CD8-positive, alpha-beta memory T cell (primary cell): ENCODE measurements at regions not wholly inside any gene's neighbourhood (a gene's known extent, or its start where the extent isn't known, plus 50 kb on each side); places are given as distances from the start of the nearest gene placed in this dataset.

Source experiments
- CTCF ChIA-PET: fragments of 350-600 bp; sonication (Branson Sonifier 250); formaldehyde crosslinking; loops from one replicate; lab custom pipeline; 2021; ENCODE audit warnings: antibody characterized with exemption; lab: Charles Lee
- POLR2A ChIA-PET: fragments of 350-600 bp; sonication (Branson Sonifier 250); formaldehyde crosslinking; loops from one replicate; lab custom pipeline; 2021; ENCODE audit warnings: antibody characterized with exemption; lab: Charles Lee
- DNase-seq, 5 donors: peaks; one replicate each; pipeline versions ENCODE4 v3.0.0 to v3.0.0-alpha.2; 2020 to 2022; ENCODE audit warnings: mixed read lengths in 1 of 5
- H3K27ac ChIP-seq: one replicate; pipeline ENCODE4 v1.7.0; 2013; ENCODE audit warnings: low read depth, mild to moderate bottlenecking, low read length, moderate library complexity
- H3K27me3 ChIP-seq: 2 replicates; pipeline ENCODE4 v1.7.0; 2013; ENCODE audit warnings: low read length, mild to moderate bottlenecking; ENCODE audit not compliant: insufficient read depth, poor library complexity, severe bottlenecking
- H3K36me3 ChIP-seq: 2 replicates; pipeline ENCODE4 v1.7.0; 2013; ENCODE audit warnings: mild to moderate bottlenecking, low read length, moderate library complexity; ENCODE audit not compliant: insufficient read depth
- H3K4me1 ChIP-seq: 2 replicates; pipeline ENCODE4 v1.7.0; 2013; ENCODE audit warnings: mild to moderate bottlenecking, low read length, moderate library complexity; ENCODE audit not compliant: insufficient read depth
- H3K4me3 ChIP-seq: 2 replicates; pipeline ENCODE4 v1.7.0; 2013; ENCODE audit warnings: mild to moderate bottlenecking, low read length
- H3K9me3 ChIP-seq: 2 replicates; pipeline ENCODE4 v1.7.0; 2013; ENCODE audit warnings: mild to moderate bottlenecking, low read length
- H3K27ac Mint-ChIP-seq, 8 donors: one replicate each; pipeline ENCODE4 v1.8.0; 2020 to 2021; ENCODE audit warnings: mixed read lengths in 8 of 8, mild to moderate bottlenecking in 6 of 8, inconsistent platforms in 3 of 8, moderate library complexity in 3 of 8
- H3K27me3 Mint-ChIP-seq, 2 donors: one replicate each; pipeline ENCODE4 v1.8.0; 2020 to 2021; ENCODE audit warnings: mixed read lengths in 2 of 2, mild to moderate bottlenecking in 1 of 2, moderate library complexity in 1 of 2
- H3K36me3 Mint-ChIP-seq, 3 donors: one replicate each; pipeline ENCODE4 v1.8.0; 2020 to 2021; ENCODE audit warnings: mixed read lengths in 3 of 3, inconsistent platforms in 1 of 3, mild to moderate bottlenecking in 1 of 3
- H3K4me1 Mint-ChIP-seq, 3 donors: one replicate each; pipeline ENCODE4 v1.8.0; 2020 to 2021; ENCODE audit warnings: mixed read lengths in 3 of 3, inconsistent platforms in 1 of 3, mild to moderate bottlenecking in 1 of 3
- H3K4me3 Mint-ChIP-seq, 7 donors: one replicate each; pipeline ENCODE4 v1.8.0; 2020 to 2021; ENCODE audit warnings: mixed read lengths in 7 of 7, mild to moderate bottlenecking in 6 of 7, moderate library complexity in 4 of 7, inconsistent platforms in 2 of 7
- H3K9me3 Mint-ChIP-seq, 5 donors: one replicate each; pipeline ENCODE4 v1.8.0; 2020 to 2022; ENCODE audit warnings: mixed read lengths in 5 of 5, mild to moderate bottlenecking in 3 of 5, moderate library complexity in 2 of 5, inconsistent platforms in 1 of 5

DNA sequence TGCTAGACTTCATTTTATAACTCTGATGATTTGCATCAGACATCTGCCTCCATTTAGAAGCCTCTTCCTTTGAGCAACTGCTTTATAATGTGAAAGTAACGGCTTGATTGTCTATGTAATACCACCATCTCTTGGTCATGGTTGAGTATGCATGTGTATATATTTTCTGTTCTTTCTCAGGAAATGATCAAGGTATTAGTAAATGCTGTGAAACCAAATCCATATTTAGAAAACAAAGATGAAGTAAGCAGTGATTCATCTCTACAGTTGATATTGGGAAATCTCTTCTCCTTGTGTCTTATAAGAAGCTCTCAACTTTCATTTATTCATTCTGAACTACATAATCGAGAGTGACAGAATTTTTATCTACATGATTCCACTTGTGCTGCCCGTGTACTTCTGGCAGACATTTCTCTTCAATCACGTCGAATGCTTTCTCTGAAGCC, 104.6 kb upstream of the ANO3 start:
- Mint-ChIP-seq H3K9me3 (peaks cover 4 to 19% (median 5%) of the 10 kb centered on the region in 5 donors), H3K27me3 (no peaks in the 10 kb centered on the region), H3K27ac (no peak overlapping the region), H3K4me1 (no peaks in the 10 kb centered on the region), H3K4me3 (no peak overlapping the region), H3K36me3 (peaks cover 0 to 2% (median 0%) of the 10 kb centered on the region in 3 donors)
- DNase-seq: no peak
- no peak overlapping the region for H3K27ac ChIP-seq
- H3K27me3 ChIP-seq: no peaks in the 10 kb centered on the region
- ChIA-PET POLR2A (no interaction called here), CTCF (no interaction called here)
- H3K4me3 ChIP-seq: no peak overlapping the region
- H3K4me1 ChIP-seq: no peaks in the 10 kb centered on the region
- H3K9me3 ChIP-seq: no peaks in the 10 kb centered on the region
- H3K36me3 ChIP-seq: no peaks in the 10 kb centered on the region

DNA sequence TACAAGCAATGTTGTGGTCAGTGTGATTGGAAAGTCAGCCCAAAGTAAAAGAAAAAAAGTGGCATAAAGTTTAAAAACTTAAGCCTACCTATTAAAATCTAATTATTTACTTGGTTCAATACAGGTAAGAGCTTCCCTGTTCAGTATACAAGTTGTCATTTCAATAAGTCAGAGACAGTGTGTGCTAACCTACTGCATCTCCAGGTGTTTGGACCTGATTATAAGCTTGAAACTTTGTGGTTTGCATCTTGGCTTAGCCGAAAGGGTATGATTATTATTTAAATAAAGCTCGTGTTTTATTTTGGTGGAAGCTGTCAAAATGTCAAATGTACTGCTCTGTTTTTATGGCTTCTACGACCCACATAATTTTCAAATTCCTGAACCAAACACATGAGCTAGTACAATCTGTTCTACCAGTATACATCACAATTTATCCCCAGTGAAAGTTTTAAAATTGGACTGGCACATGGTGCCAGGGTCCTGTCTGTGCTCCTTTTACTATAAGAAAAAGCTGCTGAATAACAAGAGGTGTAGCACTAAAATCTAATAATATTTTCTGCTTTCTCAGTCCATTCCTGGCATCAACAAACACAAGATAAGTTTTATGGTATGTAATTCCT, 103.9 kb upstream of the ANO3 start:
- H3K27ac Mint-ChIP-seq: no peak overlapping the region
- H3K4me3 Mint-ChIP-seq: no peak overlapping the region
- H3K9me3 Mint-ChIP-seq: peaks cover 4 to 21% (median 6%) of the 10 kb centered on the region in 5 donors
- ChIA-PET CTCF (no interaction called here), POLR2A (no interaction called here)
- Histone ChIP-seq H3K27me3 (no peaks in the 10 kb centered on the region), H3K36me3 (no peaks in the 10 kb centered on the region), H3K4me1 (no peaks in the 10 kb centered on the region), H3K9me3 (no peaks in the 10 kb centered on the region), H3K4me3 (no peak overlapping the region), H3K27ac (no peak overlapping the region)
- no peaks in the 10 kb centered on the region for H3K4me1 Mint-ChIP-seq
- H3K27me3 Mint-ChIP-seq: no peaks in the 10 kb centered on the region
- no peak for DNase-seq
- H3K36me3 Mint-ChIP-seq: peaks cover 0 to 2% (median 0%) of the 10 kb centered on the region in 3 donors

GRCh38 chr11:26228778-26229177, 103.2 kb upstream of the ANO3 start:
- Histone ChIP-seq H3K36me3 (no peaks in the 10 kb centered on the region), H3K4me1 (no peaks in the 10 kb centered on the region), H3K9me3 (no peaks in the 10 kb centered on the region), H3K27me3 (no peaks in the 10 kb centered on the region), H3K27ac (no peak overlapping the region), H3K4me3 (no peak overlapping the region)
- Mint-ChIP-seq H3K27ac (no peak overlapping the region), H3K4me1 (no peaks in the 10 kb centered on the region), H3K36me3 (peaks cover 0 to 2% (median 0%) of the 10 kb centered on the region in 3 donors), H3K4me3 (no peak overlapping the region), H3K9me3 (peaks cover 4 to 24% (median 6%) of the 10 kb centered on the region in 5 donors), H3K27me3 (no peaks in the 10 kb centered on the region)
- ChIA-PET POLR2A (no interaction called here), CTCF (no interaction called here)
- DNase-seq: no peak

- Histone ChIP-seq H3K4me3 (no peak overlapping the region), H3K36me3 (no peaks in the 10 kb centered on the region), H3K27me3 (no peaks in the 10 kb centered on the region), H3K4me1 (no peaks in the 10 kb centered on the region), H3K27ac (no peak overlapping the region), H3K9me3 (no peaks in the 10 kb centered on the region)
- DNase-seq: no peak
- Mint-ChIP-seq H3K4me1 (no peaks in the 10 kb centered on the region), H3K9me3 (peaks cover 4 to 24% (median 6%) of the 10 kb centered on the region in 5 donors), H3K27ac (no peak overlapping the region), H3K4me3 (no peak overlapping the region), H3K36me3 (peaks cover 0 to 2% (median 0%) of the 10 kb centered on the region in 3 donors), H3K27me3 (no peaks in the 10 kb centered on the region)
- ChIA-PET POLR2A (no interaction called here), CTCF (no interaction called here)
Measured at GRCh38 chr11:26229257-26229656, 102.7 kb upstream of the ANO3 start.

DNA sequence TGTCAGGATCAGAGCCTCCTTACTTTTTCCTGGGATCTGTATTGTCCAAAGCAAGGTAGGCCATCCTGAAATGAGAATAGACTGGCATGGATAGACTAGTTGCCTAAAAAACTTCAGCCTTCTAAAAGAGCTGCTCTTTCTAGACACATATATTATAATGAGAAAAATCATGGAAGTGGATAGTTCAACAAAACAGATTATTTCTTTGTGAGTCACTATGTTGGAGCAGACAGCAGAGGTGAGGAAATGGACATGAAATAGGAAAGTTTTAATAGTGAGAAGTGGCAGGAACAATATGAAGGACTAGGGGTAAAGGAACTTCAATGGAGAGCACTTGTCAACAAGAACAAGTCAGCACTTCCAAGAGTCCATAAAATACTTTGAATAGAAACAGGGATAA, 101.9 kb upstream of the ANO3 start:
- no peaks in the 10 kb centered on the region for H3K4me1 ChIP-seq
- no peaks in the 10 kb centered on the region for H3K36me3 ChIP-seq
- ChIA-PET CTCF (no interaction called here), POLR2A (no interaction called here)
- H3K4me3 ChIP-seq: no peak overlapping the region
- DNase-seq: no peak
- H3K36me3 Mint-ChIP-seq: peaks cover 0 to 2% (median 0%) of the 10 kb centered on the region in 3 donors
- no peak overlapping the region for H3K27ac Mint-ChIP-seq
- H3K9me3 ChIP-seq: no peaks in the 10 kb centered on the region
- no peak overlapping the region for H3K27ac ChIP-seq
- H3K4me1 Mint-ChIP-seq: no peaks in the 10 kb centered on the region
- no peak overlapping the region for H3K4me3 Mint-ChIP-seq
- no peaks in the 10 kb centered on the region for H3K27me3 Mint-ChIP-seq
- H3K9me3 Mint-ChIP-seq: peaks cover 0 to 24% (median 4%) of the 10 kb centered on the region in 5 donors
- H3K27me3 ChIP-seq: no peaks in the 10 kb centered on the region

DNA sequence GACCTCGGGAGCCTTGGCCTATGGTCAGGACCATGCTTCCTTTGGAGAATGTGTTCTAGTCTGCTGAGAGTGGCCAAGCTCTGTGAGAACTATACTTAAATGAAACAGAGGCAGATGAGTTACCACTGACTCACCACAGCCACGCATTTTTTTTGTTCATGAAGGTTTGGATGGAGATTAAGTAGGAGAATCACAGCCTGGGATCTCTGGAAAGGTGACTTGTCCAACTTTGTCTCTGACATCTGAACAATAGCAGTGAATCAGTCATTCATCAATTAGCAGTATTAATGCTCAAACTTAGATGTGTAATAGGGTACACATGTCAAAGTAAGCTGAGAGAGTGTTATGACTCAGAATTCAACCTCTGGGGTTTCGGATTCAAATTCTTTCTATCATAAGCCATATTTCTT, 100.7 kb upstream of the ANO3 start:
- Histone ChIP-seq H3K9me3 (no peaks in the 10 kb centered on the region), H3K4me1 (no peaks in the 10 kb centered on the region), H3K27ac (no peak overlapping the region), H3K4me3 (no peak overlapping the region), H3K27me3 (no peaks in the 10 kb centered on the region), H3K36me3 (no peaks in the 10 kb centered on the region)
- Mint-ChIP-seq H3K4me1 (no peaks in the 10 kb centered on the region), H3K27ac (no peak overlapping the region), H3K4me3 (no peak overlapping the region), H3K9me3 (peaks cover 0 to 24% (median 6%) of the 10 kb centered on the region in 5 donors), H3K27me3 (no peaks in the 10 kb centered on the region), H3K36me3 (peaks cover 0 to 2% (median 0%) of the 10 kb centered on the region in 3 donors)
- DNase-seq: no peak
- ChIA-PET CTCF (no interaction called here), POLR2A (no interaction called here)

GRCh38 chr11:26234451-26234850, 97.5 kb upstream of the ANO3 start:
- Histone ChIP-seq H3K27me3 (no peaks in the 10 kb centered on the region), H3K9me3 (no peaks in the 10 kb centered on the region), H3K4me1 (no peaks in the 10 kb centered on the region), H3K36me3 (no peaks in the 10 kb centered on the region), H3K27ac (no peak overlapping the region), H3K4me3 (no peak overlapping the region)
- CTCF ChIA-PET: no interaction called here
- Mint-ChIP-seq H3K9me3 (peaks cover 0 to 15% (median 8%) of the 10 kb centered on the region in 5 donors), H3K4me1 (no peaks in the 10 kb centered on the region), H3K4me3 (no peak overlapping the region), H3K36me3 (peaks cover 0 to 2% (median 0%) of the 10 kb centered on the region in 3 donors), H3K27ac (no peak overlapping the region), H3K27me3 (no peaks in the 10 kb centered on the region)
- no peak for DNase-seq
- POLR2A ChIA-PET: no interaction called here

- H3K4me1 ChIP-seq: no peaks in the 10 kb centered on the region
- Mint-ChIP-seq H3K27ac (no peak overlapping the region), H3K36me3 (no peaks in the 10 kb centered on the region), H3K27me3 (no peaks in the 10 kb centered on the region), H3K9me3 (peaks cover 1 to 15% (median 5%) of the 10 kb centered on the region in 5 donors), H3K4me1 (no peaks in the 10 kb centered on the region), H3K4me3 (no peak overlapping the region)
- DNase-seq: no peak
- H3K27me3 ChIP-seq: no peaks in the 10 kb centered on the region
- no peak overlapping the region for H3K4me3 ChIP-seq
- no peak overlapping the region for H3K27ac ChIP-seq
- no peaks in the 10 kb centered on the region for H3K36me3 ChIP-seq
- POLR2A ChIA-PET: no interaction called here
- CTCF ChIA-PET: no interaction called here
- H3K9me3 ChIP-seq: no peaks in the 10 kb centered on the region
Measured at GRCh38 chr11:26243426-26243825, 88.5 kb upstream of the ANO3 start.
